Small intestine (tissue), 7 donors: ENCODE measurements at regions not wholly inside any gene's neighbourhood (a gene's known extent, or its start where the extent isn't known, plus 50 kb on each side); places are given as distances from the start of the nearest gene placed in this dataset.
A peak's percentile ranks its signal among the peaks of the same experiment; 100 is the strongest.

ENCODE experiments used
- DNase-seq, 2 donors: peaks; one replicate each; pipeline versions ENCODE4 v3.0.0 to v3.0.0-alpha.2; 2013
- FAIRE-seq: peaks from 2 replicates; lab custom pipeline; 2012; peaks lifted over from hg19 to GRCh38; lab: Jason Lieb, UNC
- H3K27ac ChIP-seq, 3 donors: one replicate each; pipeline ENCODE4 v1.5.1; 2013; ENCODE audit warnings: low read length in 2 of 3, mild to moderate bottlenecking in 2 of 3, control low read depth in 1 of 3, inconsistent platforms in 1 of 3, low read depth in 1 of 3, moderate library complexity in 1 of 3
- H3K27me3 ChIP-seq, 3 donors: one replicate each; pipeline ENCODE4 v1.6.1; 2013; ENCODE audit warnings: low read length in 3 of 3, inconsistent platforms in 1 of 3; ENCODE audit not compliant: control insufficient read depth in 3 of 3, insufficient read depth in 3 of 3
- H3K36me3 ChIP-seq, 3 donors: one replicate each; pipeline ENCODE4 v1.6.1; 2013; ENCODE audit warnings: low read length in 3 of 3, inconsistent platforms in 1 of 3, low read depth in 1 of 3, mild to moderate bottlenecking in 1 of 3, moderate library complexity in 1 of 3; ENCODE audit not compliant: control insufficient read depth in 3 of 3, insufficient read depth in 2 of 3
- H3K4me1 ChIP-seq, 3 donors: one replicate each; pipeline ENCODE4 v1.6.1; 2013; ENCODE audit warnings: low read length in 2 of 3, inconsistent platforms in 1 of 3, low read depth in 1 of 3, mild to moderate bottlenecking in 1 of 3, moderate library complexity in 1 of 3; ENCODE audit not compliant: control insufficient read depth in 3 of 3, insufficient read depth in 2 of 3
- H3K4me3 ChIP-seq, 3 donors: one replicate each; pipeline ENCODE4 v1.5.1; 2013; ENCODE audit warnings: low read length in 3 of 3, control low read depth in 1 of 3, inconsistent platforms in 1 of 3, low read depth in 1 of 3, mild to moderate bottlenecking in 1 of 3, moderate library complexity in 1 of 3
- H3K9me3 ChIP-seq, 2 donors: one replicate each; pipeline ENCODE4 v1.6.1; 2013; ENCODE audit warnings: low read depth in 1 of 2, low read length in 1 of 2; ENCODE audit not compliant: control insufficient read depth in 2 of 2, insufficient read depth in 1 of 2
- WGBS, 3 donors: extraction: QIAGEN DNeasy Blood & Tissue Kit; methylation state at CpG; one replicate each; pipeline ENCODE4 v1.1.7; 2013; 5-methylcytosine and 5-hydroxymethylcytosine counted together
- donor health status: healthy with polysubstance abuse.
- donor health status: control.
- donor health status: control.
- donor health status: Bipolar disorder and iron deficiency.
- donor health status: healthy.

GRCh38 chr3:102189956-102190723 is 244.7 kb upstream of the ZPLD1 start:
- Histone ChIP-seq H3K9me3 (peaks cover 0 to 3% of the 10 kb centered on the region in 2 donors), H3K4me3 (no peak overlapping the region), H3K27me3 (no peaks in the 10 kb centered on the region), H3K4me1 (peaks cover 0 to 7% (median 4%) of the 10 kb centered on the region in 3 donors), H3K36me3 (no peaks in the 10 kb centered on the region), H3K27ac (no peak overlapping the region)
- 80 to 92% (median 90%) methylated on average over 7 of the region's 7 CpGs for WGBS, 3 donors
- DNase-seq (no peak), FAIRE-seq (no peak)

- peaks cover 0 to 9% (median 7%) of the 10 kb centered on the region in 3 donors for H3K4me1 ChIP-seq
- FAIRE-seq (no peak), DNase-seq (no peak)
- H3K27ac ChIP-seq, result no peak overlapping the region
- WGBS, 3 donors, result 73 to 90% (median 88%) methylated on average over 2 of the region's 2 CpGs
- H3K9me3 ChIP-seq, result peaks cover 0 to under 1% of the 10 kb centered on the region in 2 donors
- no peaks in the 10 kb centered on the region for H3K27me3 ChIP-seq
- no peak overlapping the region for H3K4me3 ChIP-seq
- no peaks in the 10 kb centered on the region for H3K36me3 ChIP-seq
Observed at GRCh38 chr3:102192575-102192974, 242.2 kb upstream of the ZPLD1 start.

- no peaks in the 10 kb centered on the region for H3K36me3 ChIP-seq
- no peak for DNase-seq
- H3K4me3 ChIP-seq, result no peak overlapping the region
- H3K27ac ChIP-seq, result no peak overlapping the region
- FAIRE-seq, result no peak
- 93 to 96% (median 96%) methylated on average over 1 of the region's 1 CpG for WGBS, 3 donors
- peaks cover 0 to 3% of the 10 kb centered on the region in 2 donors for H3K9me3 ChIP-seq
- H3K27me3 ChIP-seq, result no peaks in the 10 kb centered on the region
- H3K4me1 ChIP-seq, result peaks cover 0 to 9% (median 7%) of the 10 kb centered on the region in 3 donors
Observed at GRCh38 chr3:102193255-102193654, 241.6 kb upstream of the ZPLD1 start.

- FAIRE-seq (no peak), DNase-seq (no peak)
- H3K4me3 ChIP-seq, result no peak overlapping the region
- peaks cover 0 to 9% (median 7%) of the 10 kb centered on the region in 3 donors for H3K4me1 ChIP-seq
- H3K27ac ChIP-seq, result no peak overlapping the region
- H3K9me3 ChIP-seq, result peaks cover 0 to 3% of the 10 kb centered on the region in 2 donors
- no peaks in the 10 kb centered on the region for H3K36me3 ChIP-seq
- no peaks in the 10 kb centered on the region for H3K27me3 ChIP-seq
- WGBS, 3 donors, result 77 to 85% (median 77%) methylated on average over 5 of the region's 5 CpGs
Observed at GRCh38 chr3:102194001-102194400, 240.8 kb upstream of the ZPLD1 start.

- DNase-seq (no peak), FAIRE-seq (no peak)
- H3K9me3 ChIP-seq, result peaks cover 0 to 3% of the 10 kb centered on the region in 2 donors
- peak overlapping the region; percentile 1 to 71 (median 47) for H3K27ac ChIP-seq
- no peaks in the 10 kb centered on the region for H3K36me3 ChIP-seq
- 80 to 85% (median 82%) methylated on average over 1 of the region's 1 CpG for WGBS, 3 donors
- no peak overlapping the region for H3K4me3 ChIP-seq
- no peaks in the 10 kb centered on the region for H3K27me3 ChIP-seq
- peaks cover 0 to 9% (median 7%) of the 10 kb centered on the region in 3 donors for H3K4me1 ChIP-seq
Observed at GRCh38 chr3:102194760-102195159, 240.1 kb upstream of the ZPLD1 start.

- WGBS, 3 donors, result 11 to 48% (median 21%) methylated on average over 5 of the region's 5 CpGs
- peaks cover 0 to 9% (median 7%) of the 10 kb centered on the region in 3 donors for H3K4me1 ChIP-seq
- H3K27me3 ChIP-seq, result no peaks in the 10 kb centered on the region
- DNase-seq (peak; percentile 70 to 81), FAIRE-seq (no peak)
- H3K36me3 ChIP-seq, result no peaks in the 10 kb centered on the region
- H3K27ac ChIP-seq, result peak overlapping the region; percentile 1 to 71 (median 47)
- H3K9me3 ChIP-seq, result peaks cover 0 to 3% of the 10 kb centered on the region in 2 donors
- H3K4me3 ChIP-seq, result no peak overlapping the region
Observed at GRCh38 chr3:102195198-102195948, 239.4 kb upstream of the ZPLD1 start.

GRCh38 chr3:102200126-102200525 is 234.7 kb upstream of the ZPLD1 start:
- H3K4me3 ChIP-seq, result no peak overlapping the region
- H3K27ac ChIP-seq, result no peak overlapping the region
- no peaks in the 10 kb centered on the region for H3K36me3 ChIP-seq
- no peak for FAIRE-seq
- H3K9me3 ChIP-seq, result peaks cover 0 to 3% of the 10 kb centered on the region in 2 donors
- no peaks in the 10 kb centered on the region for H3K27me3 ChIP-seq
- no peak for DNase-seq
- H3K4me1 ChIP-seq, result peaks cover 0 to 3% (median 2%) of the 10 kb centered on the region in 3 donors

GRCh38 chr3:102200560-102200959 is 234.3 kb upstream of the ZPLD1 start:
- no peaks in the 10 kb centered on the region for H3K27me3 ChIP-seq
- no peaks in the 10 kb centered on the region for H3K36me3 ChIP-seq
- peaks cover 0 to 3% (median 0%) of the 10 kb centered on the region in 3 donors for H3K4me1 ChIP-seq
- H3K27ac ChIP-seq, result no peak overlapping the region
- no peak overlapping the region for H3K4me3 ChIP-seq
- DNase-seq (no peak), FAIRE-seq (no peak)
- H3K9me3 ChIP-seq, result peaks cover 0 to 3% of the 10 kb centered on the region in 2 donors
